ENCODE measurements at regions not wholly inside any gene's neighbourhood (a gene's known extent, or its start where the extent isn't known, plus 50 kb on each side); places are given as distances from the start of the nearest gene placed in this dataset.

DNA sequence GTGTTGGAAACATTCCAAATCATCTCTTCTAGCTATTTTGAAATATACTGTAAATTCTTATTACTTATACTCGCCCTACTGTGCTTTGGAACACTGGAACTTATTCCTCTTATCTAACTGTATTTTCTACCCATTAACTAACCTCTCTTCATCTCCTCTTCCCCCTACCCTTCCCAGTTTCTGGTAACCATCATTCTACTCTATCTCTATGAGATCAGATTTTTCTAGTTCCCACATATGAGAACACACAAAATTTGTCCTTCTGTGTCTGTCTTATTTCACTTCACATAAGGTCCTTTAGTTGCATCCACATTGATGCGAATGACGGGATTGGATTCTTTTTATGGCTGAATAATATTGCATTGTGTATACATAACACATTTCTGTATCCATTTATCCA is 1003.8 kb upstream of the INTU start:
- H3K4me3 ChIP-seq = no peak overlapping the region
- TF ChIP-seq, protein P1, sequence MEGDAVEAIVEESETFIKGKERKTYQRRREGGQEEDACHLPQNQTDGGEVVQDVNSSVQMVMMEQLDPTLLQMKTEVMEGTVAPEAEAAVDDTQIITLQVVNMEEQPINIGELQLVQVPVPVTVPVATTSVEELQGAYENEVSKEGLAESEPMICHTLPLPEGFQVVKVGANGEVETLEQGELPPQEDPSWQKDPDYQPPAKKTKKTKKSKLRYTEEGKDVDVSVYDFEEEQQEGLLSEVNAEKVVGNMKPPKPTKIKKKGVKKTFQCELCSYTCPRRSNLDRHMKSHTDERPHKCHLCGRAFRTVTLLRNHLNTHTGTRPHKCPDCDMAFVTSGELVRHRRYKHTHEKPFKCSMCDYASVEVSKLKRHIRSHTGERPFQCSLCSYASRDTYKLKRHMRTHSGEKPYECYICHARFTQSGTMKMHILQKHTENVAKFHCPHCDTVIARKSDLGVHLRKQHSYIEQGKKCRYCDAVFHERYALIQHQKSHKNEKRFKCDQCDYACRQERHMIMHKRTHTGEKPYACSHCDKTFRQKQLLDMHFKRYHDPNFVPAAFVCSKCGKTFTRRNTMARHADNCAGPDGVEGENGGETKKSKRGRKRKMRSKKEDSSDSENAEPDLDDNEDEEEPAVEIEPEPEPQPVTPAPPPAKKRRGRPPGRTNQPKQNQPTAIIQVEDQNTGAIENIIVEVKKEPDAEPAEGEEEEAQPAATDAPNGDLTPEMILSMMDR (IDR thresholded peaks at IDR 0.05) = no peak
- no peak for TF ChIP-seq POLR2A (IDR thresholded peaks at IDR 0.05)
- H3K36me3 ChIP-seq (replicated peaks in 1 of 2) = no peaks in the 10 kb centered on the region
- H3K27ac ChIP-seq = no peak overlapping the region
- no peaks in the 10 kb centered on the region for H3K27me3 ChIP-seq
- WGBS, 4 donors = 75 to 77% (median 76%) methylated on average over 3 of the region's 3 CpGs
- intact Hi-C loops (cut with DNase I) = no loop called here
- H3K9me3 ChIP-seq (replicated peaks in 1 of 3) = no peaks in the 10 kb centered on the region
- DNase-seq = no peak
- no peaks in the 10 kb centered on the region for H3K4me1 ChIP-seq (replicated peaks in 1 of 2)

DNA sequence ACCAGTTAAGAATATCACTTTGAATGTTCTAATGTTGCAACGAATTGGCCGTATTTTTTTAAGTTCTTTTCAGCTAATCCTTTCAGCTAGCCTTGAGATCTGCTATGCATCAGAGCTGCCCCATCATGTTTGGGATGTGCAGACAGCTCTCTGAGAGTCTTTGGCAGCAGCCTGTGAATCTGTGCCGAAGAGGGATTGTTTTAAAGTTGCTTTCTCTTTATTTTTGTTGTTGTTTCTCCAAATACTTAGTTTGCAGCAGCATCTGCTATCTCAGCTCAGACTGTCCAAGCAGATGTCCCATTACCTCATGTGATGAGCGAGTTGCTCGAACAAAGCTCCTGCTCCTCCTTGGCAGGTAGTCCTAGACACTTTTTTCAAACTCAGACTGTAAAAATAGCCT is 1002.5 kb upstream of the INTU start:
- no peak for DNase-seq
- Histone ChIP-seq H3K9me3 (replicated peaks in 1 of 3) (no peaks in the 10 kb centered on the region), H3K36me3 (replicated peaks in 1 of 2) (no peaks in the 10 kb centered on the region), H3K4me3 (no peak overlapping the region), H3K27me3 (no peaks in the 10 kb centered on the region), H3K27ac (no peak overlapping the region), H3K4me1 (replicated peaks in 1 of 2) (no peaks in the 10 kb centered on the region)
- no peak for TF ChIP-seq POLR2A (IDR thresholded peaks at IDR 0.05)
- TF ChIP-seq, protein P1 (IDR thresholded peaks at IDR 0.05) = no peak
- 28 to 54% (median 40%) methylated on average over 5 of the region's 5 CpGs for WGBS, 4 donors
- intact Hi-C loops (cut with DNase I) = no loop called here

DNA sequence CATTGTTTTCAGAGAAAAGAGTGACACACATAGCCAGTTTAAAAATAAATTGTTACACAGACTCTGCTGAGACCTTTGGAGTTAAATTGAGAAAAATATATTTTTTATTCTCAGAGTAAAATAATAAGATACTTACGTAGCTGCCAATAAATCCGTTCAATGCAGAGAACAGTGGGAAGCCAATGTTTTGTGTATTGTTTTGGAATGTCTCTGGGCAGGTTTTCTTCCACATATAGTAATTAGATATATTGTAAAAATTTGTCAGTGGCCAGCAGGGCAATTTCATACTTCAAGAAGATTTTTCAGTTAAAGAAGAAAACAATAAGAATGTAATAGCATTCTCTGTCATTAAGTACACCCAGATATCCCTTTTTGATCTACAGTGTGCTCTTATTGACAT is 999.5 kb upstream of the INTU start:
- no peak for TF ChIP-seq POLR2A (IDR thresholded peaks at IDR 0.05)
- TF ChIP-seq, protein P1 (IDR thresholded peaks at IDR 0.05) = no peak
- DNase-seq = no peak
- H3K27ac ChIP-seq = no peak overlapping the region
- H3K27me3 ChIP-seq = no peaks in the 10 kb centered on the region
- H3K4me3 ChIP-seq = no peak overlapping the region
- intact Hi-C loops (cut with DNase I) = no loop called here
- no peaks in the 10 kb centered on the region for H3K9me3 ChIP-seq (replicated peaks in 1 of 3)
- H3K4me1 ChIP-seq (replicated peaks in 1 of 2) = no peaks in the 10 kb centered on the region
- WGBS, 4 donors = 79 to 84% (median 81%) methylated on average over 2 of the region's 2 CpGs
- no peaks in the 10 kb centered on the region for H3K36me3 ChIP-seq (replicated peaks in 1 of 2)

DNA sequence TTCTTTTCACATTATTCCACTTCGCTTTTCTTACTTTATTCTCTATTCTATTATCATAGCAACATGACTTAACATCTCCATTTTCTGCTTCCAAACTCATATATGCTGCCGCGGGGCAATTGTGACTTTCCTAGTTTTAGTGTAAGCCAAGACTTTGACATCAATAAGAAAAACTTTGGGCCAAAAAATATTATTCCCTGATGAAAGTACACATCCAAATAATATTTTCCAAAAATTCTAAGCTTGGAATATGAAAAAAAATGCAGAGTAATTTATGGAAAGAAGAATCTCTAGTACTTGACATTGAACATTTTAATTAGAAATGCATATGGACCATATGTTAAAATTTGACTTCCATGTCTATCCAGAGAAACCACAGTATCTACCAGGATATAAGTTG is 995.1 kb upstream of the INTU start:
- Histone ChIP-seq H3K4me3 (no peak overlapping the region), H3K9me3 (replicated peaks in 1 of 3) (no peaks in the 10 kb centered on the region), H3K27me3 (no peaks in the 10 kb centered on the region), H3K27ac (no peak overlapping the region), H3K4me1 (replicated peaks in 1 of 2) (no peaks in the 10 kb centered on the region), H3K36me3 (replicated peaks in 1 of 2) (no peaks in the 10 kb centered on the region)
- WGBS, 4 donors = 84 to 92% (median 85%) methylated on average over 3 of the region's 3 CpGs
- no peak for DNase-seq
- intact Hi-C loops (cut with DNase I) = no loop called here
- TF ChIP-seq POLR2A (IDR thresholded peaks at IDR 0.05) = no peak
- TF ChIP-seq, protein P1 (IDR thresholded peaks at IDR 0.05) = no peak
